ENCODE measurements at regions not wholly inside any gene's neighbourhood (a gene's known extent, or its start where the extent isn't known, plus 50 kb on each side); places are given as distances from the start of the nearest gene placed in this dataset.

GRCh38 chr2:203808046-203808750, 59.4 kb upstream of the CTLA4 start:
- peak overlapping the region; percentile 93 for H3K27ac ChIP-seq
- peak; percentile 97 to 100 for DNase-seq

GRCh38 chr2:203809084-203809521, 58.5 kb upstream of the CTLA4 start:
- Histone ChIP-seq H3K4me3 (no peak overlapping the region), H3K27me3 (no peaks in the 10 kb centered on the region), H3K4me1 (peaks cover 57% of the 10 kb centered on the region), H3K9me3 (replicated peaks) (peaks cover 8% of the 10 kb centered on the region; the same call in 1 of the 2 replicates), H3K27ac (peak overlapping the region; percentile 93), H3K36me3 (no peaks in the 10 kb centered on the region)
- DNase-seq, result peak in 1 of 2 experiments; percentile 51

More at GRCh38 chr2:203808046-203808750, 59.4 kb upstream of the CTLA4 start:
- peaks cover 66% of the 10 kb centered on the region for H3K4me1 ChIP-seq
- H3K27me3 ChIP-seq, result no peaks in the 10 kb centered on the region
- no peak overlapping the region for H3K4me3 ChIP-seq
- H3K36me3 ChIP-seq, result no peaks in the 10 kb centered on the region
- H3K9me3 ChIP-seq (replicated peaks), result peaks cover 8% of the 10 kb centered on the region; the same call in 1 of the 2 replicates

GRCh38 chr2:203809991-203810510, 57.5 kb upstream of the CTLA4 start:
- H3K27ac ChIP-seq, result peak overlapping the region; percentile 93
- peaks cover 55% of the 10 kb centered on the region for H3K4me1 ChIP-seq
- no peaks in the 10 kb centered on the region for H3K27me3 ChIP-seq
- no peak for DNase-seq
- H3K4me3 ChIP-seq, result no peak overlapping the region
- H3K36me3 ChIP-seq, result no peaks in the 10 kb centered on the region
- peaks cover 8% of the 10 kb centered on the region; the same call in 1 of the 2 replicates for H3K9me3 ChIP-seq (replicated peaks)

- DNase-seq, result peak; percentile 48 to 64
- H3K4me3 ChIP-seq, result no peak overlapping the region
- peaks cover 56% of the 10 kb centered on the region for H3K4me1 ChIP-seq
- no peaks in the 10 kb centered on the region for H3K27me3 ChIP-seq
- H3K9me3 ChIP-seq (replicated peaks), result no peaks in the 10 kb centered on the region
- peak overlapping the region; percentile 54 for H3K27ac ChIP-seq
- no peaks in the 10 kb centered on the region for H3K36me3 ChIP-seq
Observed at GRCh38 chr2:203811491-203812221, 55.9 kb upstream of the CTLA4 start.

GRCh38 chr2:203812294-203813221, 55.0 kb upstream of the CTLA4 start:
- Histone ChIP-seq H3K4me1 (peaks cover 47% of the 10 kb centered on the region), H3K36me3 (no peaks in the 10 kb centered on the region), H3K27ac (peak overlapping the region; percentile 54; the same call in 1 of the 2 replicates), H3K4me3 (no peak overlapping the region), H3K27me3 (no peaks in the 10 kb centered on the region), H3K9me3 (replicated peaks) (no peaks in the 10 kb centered on the region)
- no peak for DNase-seq

- no peak overlapping the region for H3K27ac ChIP-seq
- H3K4me1 ChIP-seq, result peaks cover 41% of the 10 kb centered on the region
- no peaks in the 10 kb centered on the region for H3K27me3 ChIP-seq
- no peaks in the 10 kb centered on the region for H3K36me3 ChIP-seq
- no peak for DNase-seq
- H3K4me3 ChIP-seq, result no peak overlapping the region
- no peaks in the 10 kb centered on the region for H3K9me3 ChIP-seq (replicated peaks)
Observed at GRCh38 chr2:203813684-203814083, 53.9 kb upstream of the CTLA4 start.

GRCh38 chr2:203814661-203815540, 52.7 kb upstream of the CTLA4 start:
- peak; percentile 71 to 90 for DNase-seq
- Histone ChIP-seq H3K4me1 (peaks cover 29% of the 10 kb centered on the region), H3K27ac (no peak overlapping the region; the same call in 1 of the 2 replicates)

GRCh38 chr2:203815541-203815898, 52.1 kb upstream of the CTLA4 start:
- Histone ChIP-seq H3K36me3 (no peaks in the 10 kb centered on the region), H3K4me1 (peaks cover 25% of the 10 kb centered on the region), H3K27ac (no peak overlapping the region), H3K9me3 (replicated peaks) (no peaks in the 10 kb centered on the region), H3K27me3 (no peaks in the 10 kb centered on the region), H3K4me3 (no peak overlapping the region)
- no peak for DNase-seq

More at GRCh38 chr2:203814661-203815540, 52.7 kb upstream of the CTLA4 start:
- no peaks in the 10 kb centered on the region for H3K36me3 ChIP-seq
- no peaks in the 10 kb centered on the region for H3K9me3 ChIP-seq (replicated peaks)
- no peaks in the 10 kb centered on the region for H3K27me3 ChIP-seq
- H3K4me3 ChIP-seq, result peak overlapping the region; percentile 29

- H3K9me3 ChIP-seq (replicated peaks), result no peaks in the 10 kb centered on the region
- no peaks in the 10 kb centered on the region for H3K27me3 ChIP-seq
- H3K36me3 ChIP-seq, result no peaks in the 10 kb centered on the region
- H3K27ac ChIP-seq, result no peak overlapping the region
- DNase-seq, result no peak
- no peak overlapping the region for H3K4me3 ChIP-seq
- peaks cover 12% of the 10 kb centered on the region for H3K4me1 ChIP-seq
Observed at GRCh38 chr2:203817147-203817546, 50.4 kb upstream of the CTLA4 start.
